GM12878 (cell line): ENCODE measurements at regions not wholly inside any gene's neighbourhood (a gene's known extent, or its start where the extent isn't known, plus 50 kb on each side); places are given as distances from the start of the nearest gene placed in this dataset.

Source experiments
- ATAC-seq: fragments of 200-7000 bp; cut with Tn5 transposase; 3 replicates; pipeline ENCODE4 v1.9.1; 2020; ENCODE audit warnings: mild to moderate bottlenecking, moderate library complexity
- BruUV-seq: library from RNA; stranded (reverse); fragments of 400-500 nt; replicated peaks from 2 replicates; lab custom pipeline; 2021; lab: Mats Ljungman, UMichigan
- CTCF ChIA-PET: fragments of 300-600 bp; sonication (Branson Sonifier 250); formaldehyde crosslinking; extraction: SDS; loops from one replicate; lab custom pipeline; 2021; ENCODE audit warnings: inconsistent platforms; lab: Yijun Ruan, JAX
- POLR2A ChIA-PET: fragments of 350-600 bp; formaldehyde crosslinking; extraction: SDS; loops from one replicate; lab custom pipeline; 2021; ENCODE audit warnings: inconsistent platforms; lab: Charles Lee
- RAD21 ChIA-PET: fragments of 300-600 bp; sonication (Branson Sonifier 250); formaldehyde crosslinking; loops from one replicate; lab custom pipeline; 2023; ENCODE audit warnings: antibody characterized with exemption; ENCODE audit not compliant: unreplicated experiment; lab: Charles Lee
- SMC1A ChIA-PET: fragments of 300-600 bp; sonication (Branson Sonifier 250); formaldehyde crosslinking; loops from one replicate; lab custom pipeline; 2023; ENCODE audit not compliant: unreplicated experiment, uncharacterized antibody; lab: Charles Lee
- DNase-seq: peaks from one replicate; pipeline ENCODE4 v3.0.0-alpha.2; 2011; ENCODE audit warnings: low read depth, low spot score
- FAIRE-seq: peaks from 3 replicates; lab custom pipeline; 2011; peaks lifted over from hg19 to GRCh38; lab: Jason Lieb, UNC
- H2AFZ ChIP-seq: 2 replicates; pipeline ENCODE4 v1.6.0; 2011; ENCODE audit warnings: low read depth, low read length, control low read depth; ENCODE audit not compliant: control insufficient read depth
- H3K27ac ChIP-seq: 2 replicates; pipeline ENCODE4 v1.5.1; 2011; ENCODE audit warnings: control low read depth; ENCODE audit not compliant: control insufficient read depth, insufficient read depth
- H3K27me3 ChIP-seq, 2 experiments: replicated peaks in 1 of 2; 2 replicates each; pipeline versions ENCODE4 v1.6.0 to v1.6.1; 2011; ENCODE audit warnings: low read length in 1 of 2; ENCODE audit not compliant: control insufficient read depth in 2 of 2, insufficient read depth in 2 of 2
- H3K36me3 ChIP-seq, 2 experiments: 2 replicates each; pipeline ENCODE4 v1.5.1; 2011; ENCODE audit warnings: low read length in 1 of 2; ENCODE audit not compliant: control insufficient read depth in 2 of 2, insufficient read depth in 2 of 2
- H3K4me1 ChIP-seq: 2 replicates; pipeline ENCODE4 v1.6.1; 2011; ENCODE audit warnings: mild to moderate bottlenecking, low read length, moderate library complexity, mixed read lengths; ENCODE audit not compliant: control insufficient read depth, insufficient read depth
- H3K4me2 ChIP-seq: 2 replicates; pipeline ENCODE4 v1.6.0; 2011; ENCODE audit warnings: control low read depth; ENCODE audit not compliant: control insufficient read depth, insufficient read depth
- H3K4me3 ChIP-seq: fragments of 200-600 bp; sonication (generic); 2 replicates; pipeline ENCODE4 v1.5.1; 2016
- H3K79me2 ChIP-seq: 2 replicates; pipeline ENCODE4 v1.6.0; 2011; ENCODE audit warnings: low read length; ENCODE audit not compliant: control insufficient read depth, insufficient read depth
- H3K9ac ChIP-seq: 2 replicates; pipeline ENCODE4 v1.8.0; 2011; ENCODE audit warnings: low read length, control low read depth, mixed read lengths; ENCODE audit not compliant: control insufficient read depth, insufficient read depth
- H3K9me3 ChIP-seq: replicated peaks from 3 replicates; pipeline ENCODE4 v1.5.1; 2011; ENCODE audit warnings: mild to moderate bottlenecking, low read length; ENCODE audit not compliant: control insufficient read depth, insufficient read depth
- H4K20me1 ChIP-seq: 2 replicates; pipeline ENCODE4 v1.6.0; 2011; ENCODE audit not compliant: control insufficient read depth, insufficient read depth
- BMI1 ChIP-seq: fragments of 450-650 bp; IDR thresholded peaks from 2 replicates; pipeline ENCODE4 v1.6.1; 2016; ENCODE audit warnings: mild to moderate bottlenecking, moderate library complexity, borderline replicate concordance
- BRCA1 ChIP-seq: IDR thresholded peaks from 2 replicates; pipeline ENCODE4 v1.6.1; 2011; ENCODE audit warnings: low read depth, low read length, improper control_type of control experiment
- CHD1 ChIP-seq: IDR thresholded peaks from 2 replicates; pipeline ENCODE4 v1.6.1; 2012; ENCODE audit warnings: low read depth, low read length, improper control_type of control experiment
- DPF2 ChIP-seq: fragments of 450-650 bp; IDR thresholded peaks from 2 replicates; pipeline ENCODE4 v1.6.1; 2017; ENCODE audit warnings: mild to moderate bottlenecking
- EGR1 ChIP-seq, 2 experiments: IDR thresholded peaks; 1 replicate in 1 of 2; 2 replicates in 1 of 2; pipeline ENCODE4 v1.6.1; 2011 to 2012; ENCODE audit warnings: low read depth in 2 of 2, low read length in 2 of 2, borderline replicate concordance in 1 of 2, mild to moderate bottlenecking in 1 of 2, moderate library complexity in 1 of 2
- EZH2 ChIP-seq: IDR thresholded peaks from 2 replicates; pipeline ENCODE4 v1.6.1; 2012; ENCODE audit warnings: low read depth, mild to moderate bottlenecking, control low read depth, inconsistent platforms, low read length, borderline replicate concordance; ENCODE audit not compliant: control insufficient read depth
- HDGF ChIP-seq: fragments of 450-650 bp; IDR thresholded peaks from 2 replicates; pipeline ENCODE4 v1.6.1; 2016; ENCODE audit warnings: antibody characterized with exemption
- IRF4 ChIP-seq: IDR thresholded peaks from 2 replicates; pipeline ENCODE4 v1.6.1; 2011; ENCODE audit warnings: low read depth, low read length
- MEF2A ChIP-seq: IDR thresholded peaks from 2 replicates; pipeline ENCODE4 v1.6.1; 2011; ENCODE audit warnings: low read depth, mild to moderate bottlenecking, low read length, moderate library complexity; ENCODE audit not compliant: insufficient read depth
- NFYA ChIP-seq: IDR thresholded peaks from 2 replicates; pipeline ENCODE4 v1.6.1; 2011; ENCODE audit warnings: low read depth, mild to moderate bottlenecking, low read length, improper control_type of control experiment, borderline replicate concordance
- NR2C1 ChIP-seq: fragments of 450-650 bp; IDR thresholded peaks from 2 replicates; pipeline ENCODE4 v1.6.1; 2017; ENCODE audit warnings: antibody characterized with exemption, mild to moderate bottlenecking, moderate library complexity
- SIX5 ChIP-seq: IDR thresholded peaks from 2 replicates; pipeline ENCODE4 v1.6.1; 2011; ENCODE audit warnings: mild to moderate bottlenecking, low read depth, low read length, moderate library complexity; ENCODE audit not compliant: severe bottlenecking
- SMC3 ChIP-seq: IDR thresholded peaks from 2 replicates; pipeline ENCODE4 v1.6.1; 2011; ENCODE audit warnings: low read length, improper control_type of control experiment, borderline replicate concordance
- TCF7 ChIP-seq: IDR thresholded peaks from 2 replicates; pipeline ENCODE4 v1.6.1; 2014; ENCODE audit warnings: antibody characterized with exemption, borderline replicate concordance
- WRNIP1 ChIP-seq: IDR thresholded peaks from 2 replicates; pipeline ENCODE4 v1.6.1; 2011; ENCODE audit warnings: low read depth, low read length, improper control_type of control experiment, borderline replicate concordance
- ZBED1 ChIP-seq: IDR thresholded peaks from 2 replicates; pipeline ENCODE4 v1.6.1; 2016; ENCODE audit warnings: borderline replicate concordance
- WGBS: methylation state at CpG from one replicate; pipeline ENCODE4 v1.1.6; 2016; ENCODE audit warnings: low lambda C conversion rate; ENCODE audit not compliant: insufficient replicate concordance, insufficient coverage; ENCODE audit errors: missing lambda C conversion rate; 5-methylcytosine and 5-hydroxymethylcytosine counted together
- in situ Hi-C: fragments of 300-500 bp; cut with MboI; formaldehyde crosslinking; loops from 9 replicates; pipeline ENCODE4 v1.14.3; 2018; ENCODE audit warnings: mixed read lengths
- intact Hi-C: fragments of 100-400 bp; cut with micrococcal nuclease; formaldehyde crosslinking; loops from one replicate; pipeline ENCODE4 v1.14.2; 2022; ENCODE audit not compliant: unreplicated experiment
- TF ChIP-seq, protein P1 (sequence below): IDR thresholded peaks from 2 replicates; pipeline ENCODE4 v1.6.1; 2011; ENCODE audit warnings: borderline replicate concordance, low read depth, mild to moderate bottlenecking, moderate library complexity, low read length; ENCODE audit not compliant: insufficient read depth, poor library complexity, severe bottlenecking

DNA sequence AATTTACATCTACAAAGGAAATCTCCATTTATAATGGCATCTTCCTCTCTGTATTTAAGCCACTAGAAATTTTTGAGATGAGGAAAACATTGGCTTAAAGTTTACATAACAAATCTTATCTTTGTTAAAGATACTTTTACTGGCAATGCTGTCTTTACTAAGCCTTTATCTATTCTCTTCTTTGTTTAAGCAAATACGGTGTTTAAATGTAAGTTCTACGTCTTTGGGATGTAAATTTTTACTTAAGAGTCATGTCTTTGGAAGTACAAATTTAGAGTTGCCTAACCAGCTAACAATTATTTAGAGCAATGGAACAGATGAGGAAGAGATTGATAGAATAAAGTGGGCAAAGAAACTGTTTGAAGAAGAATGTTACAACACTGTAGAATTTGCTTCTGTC, 1024.0 kb upstream of the PCDH10 start:
- Histone ChIP-seq H3K79me2 (no peaks in the 10 kb centered on the region; the same call in 1 of the 2 replicates), H3K4me1 (peaks cover 3% of the 10 kb centered on the region), H3K27ac (no peak overlapping the region), H3K36me3 (no peaks in the 10 kb centered on the region), H4K20me1 (no peaks in the 10 kb centered on the region), H3K4me3 (no peak overlapping the region), H3K27me3 (no peaks in the 10 kb centered on the region), H2AFZ (no peak overlapping the region), H3K9ac (no peak overlapping the region), H3K9me3 (peaks cover 3% of the 10 kb centered on the region; the same call in 1 of the 3 replicates), H3K4me2 (no peak overlapping the region)
- no peak for ATAC-seq
- DNase-seq, result no peak
- no peak for FAIRE-seq
- intact Hi-C loops (no loop called here), in situ Hi-C loops (no loop called here)
- SMC1A ChIA-PET, result interaction anchor here (2.6 kb wide), 1 partner anchor 10 kb away, joined by 9 read pairs; no protein-coding TSS in a partner anchor
- TF ChIP-seq SIX5 (no peak), SMC3 (no peak), TCF7 (no peak), WRNIP1 (no peak), CHD1 (no peak), EGR1 (IDR thresholded peaks at IDR 0.05; ENCODE audit: borderline replicate concordance in 1 of 2, low read depth in 2 of 2, low read length in 2 of 2) (no peak), NR2C1 (no peak), ZBED1 (no peak), EZH2 (no peak), HDGF (no peak), BRCA1 (no peak), MEF2A (no peak), DPF2 (no peak), IRF4 (no peak), BMI1 (no peak), NFYA (no peak)
- TF ChIP-seq, protein P1, sequence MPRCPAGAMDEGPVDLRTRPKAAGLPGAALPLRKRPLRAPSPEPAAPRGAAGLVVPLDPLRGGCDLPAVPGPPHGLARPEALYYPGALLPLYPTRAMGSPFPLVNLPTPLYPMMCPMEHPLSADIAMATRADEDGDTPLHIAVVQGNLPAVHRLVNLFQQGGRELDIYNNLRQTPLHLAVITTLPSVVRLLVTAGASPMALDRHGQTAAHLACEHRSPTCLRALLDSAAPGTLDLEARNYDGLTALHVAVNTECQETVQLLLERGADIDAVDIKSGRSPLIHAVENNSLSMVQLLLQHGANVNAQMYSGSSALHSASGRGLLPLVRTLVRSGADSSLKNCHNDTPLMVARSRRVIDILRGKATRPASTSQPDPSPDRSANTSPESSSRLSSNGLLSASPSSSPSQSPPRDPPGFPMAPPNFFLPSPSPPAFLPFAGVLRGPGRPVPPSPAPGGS, result no peak
- RAD21 ChIA-PET, result interaction anchor here (0.6 kb wide), 1 partner anchor 54 kb away, joined by 3 read pairs; no protein-coding TSS in a partner anchor
- POLR2A ChIA-PET, result no interaction called here
- CTCF ChIA-PET, result no interaction called here
- 30% methylated on average over 2 of the region's 2 CpGs for WGBS
- BruUV-seq, result no TSS peak
